Mesenchymal stem cell (in vitro differentiated cells and primary cell): ENCODE measurements at regions not wholly inside any gene's neighbourhood (a gene's known extent, or its start where the extent isn't known, plus 50 kb on each side); places are given as distances from the start of the nearest gene placed in this dataset.

Experiments used
- DNase-seq: peaks from one replicate; pipeline ENCODE4 v3.0.0-alpha.2; 2013
- H2AFZ ChIP-seq: one replicate; pipeline ENCODE4 v1.6.1; 2013; ENCODE audit warnings: low read depth, mild to moderate bottlenecking, control low read depth, inconsistent platforms, low read length, moderate library complexity
- H2AK5ac ChIP-seq: 2 replicates; pipeline ENCODE4 v1.6.1; 2013; ENCODE audit warnings: low read length, moderate library complexity, mild to moderate bottlenecking, inconsistent platforms; ENCODE audit not compliant: severe bottlenecking
- H2BK120ac ChIP-seq: one replicate; pipeline ENCODE4 v1.6.1; 2013; ENCODE audit warnings: low read depth, mild to moderate bottlenecking, inconsistent platforms, low read length, moderate library complexity
- H2BK12ac ChIP-seq, 2 experiments: one replicate each; pipeline ENCODE4 v1.6.1; 2013; ENCODE audit warnings: inconsistent platforms in 2 of 2, low read length in 2 of 2, mild to moderate bottlenecking in 2 of 2, moderate library complexity in 2 of 2, control low read depth in 1 of 2
- H2BK15ac ChIP-seq: one replicate; pipeline ENCODE4 v1.6.1; 2013; ENCODE audit warnings: mild to moderate bottlenecking, low read depth, inconsistent platforms; ENCODE audit not compliant: poor library complexity, severe bottlenecking
- H2BK5ac ChIP-seq: 2 replicates; pipeline ENCODE4 v1.6.1; 2013; ENCODE audit warnings: low read depth, mild to moderate bottlenecking, low read length, control low read depth, inconsistent platforms; ENCODE audit not compliant: poor library complexity, severe bottlenecking
- H3K14ac ChIP-seq, 2 experiments: one replicate each; pipeline ENCODE4 v1.6.1; 2013; ENCODE audit warnings: inconsistent platforms in 2 of 2, low read length in 2 of 2, control low read depth in 1 of 2, mild to moderate bottlenecking in 1 of 2, moderate library complexity in 1 of 2
- H3K18ac ChIP-seq, 2 experiments: one replicate each; pipeline ENCODE4 v1.6.1; 2013; ENCODE audit warnings: inconsistent platforms in 2 of 2, low read length in 2 of 2, control low read depth in 1 of 2, low read depth in 1 of 2, mild to moderate bottlenecking in 1 of 2
- H3K23ac ChIP-seq, 2 experiments: one replicate each; pipeline ENCODE4 v1.6.1; 2013; ENCODE audit warnings: inconsistent platforms in 2 of 2, low read length in 2 of 2, mild to moderate bottlenecking in 2 of 2, moderate library complexity in 2 of 2, control low read depth in 1 of 2
- H3K27ac ChIP-seq: 2 replicates; pipeline ENCODE4 v1.5.1; 2013; ENCODE audit warnings: mild to moderate bottlenecking, moderate library complexity, low read length, control low read depth, inconsistent platforms; ENCODE audit not compliant: poor library complexity, severe bottlenecking
- H3K27me3 ChIP-seq, 2 experiments: 2 replicates each; pipeline versions ENCODE4 v1.6.1 to v1.7.0; 2013; ENCODE audit warnings: low read length in 2 of 2, mild to moderate bottlenecking in 2 of 2, moderate library complexity in 2 of 2, control low read depth in 1 of 2, inconsistent platforms in 1 of 2; ENCODE audit not compliant: control insufficient read depth in 1 of 2, insufficient read depth in 1 of 2
- H3K36me3 ChIP-seq, 2 experiments: 2 replicates each; pipeline versions ENCODE4 v1.6.1 to v1.7.0; 2013; ENCODE audit warnings: low read length in 2 of 2, control low read depth in 1 of 2, inconsistent platforms in 1 of 2, low read depth in 1 of 2, mild to moderate bottlenecking in 1 of 2; ENCODE audit not compliant: insufficient read depth in 2 of 2, control insufficient read depth in 1 of 2
- H3K4ac ChIP-seq, 2 experiments: one replicate each; pipeline ENCODE4 v1.6.1; 2013; ENCODE audit warnings: inconsistent platforms in 2 of 2, low read length in 2 of 2, mild to moderate bottlenecking in 2 of 2, moderate library complexity in 2 of 2, control low read depth in 1 of 2, low read depth in 1 of 2
- H3K4me1 ChIP-seq: 2 replicates; pipeline ENCODE4 v1.6.1; 2013; ENCODE audit warnings: low read depth, low read length, control low read depth; ENCODE audit not compliant: control insufficient read depth, insufficient read depth
- H3K4me2 ChIP-seq: 2 replicates; pipeline ENCODE4 v1.6.1; 2013; ENCODE audit warnings: low read length, mild to moderate bottlenecking, inconsistent platforms; ENCODE audit not compliant: poor library complexity, severe bottlenecking
- H3K4me3 ChIP-seq, 2 experiments: 2 replicates each; pipeline versions ENCODE4 v1.5.1 to v1.7.0; 2013; ENCODE audit warnings: low read length in 2 of 2, mild to moderate bottlenecking in 2 of 2, control low read depth in 1 of 2, low read depth in 1 of 2; ENCODE audit not compliant: insufficient read depth in 1 of 2
- H3K79me1 ChIP-seq: replicated peaks from 2 replicates; pipeline ENCODE4 v1.6.1; 2013; ENCODE audit warnings: mild to moderate bottlenecking, control low read depth, low read length, inconsistent platforms; ENCODE audit not compliant: poor library complexity, severe bottlenecking
- H3K9ac ChIP-seq: 2 replicates; pipeline ENCODE4 v1.7.0; 2013; ENCODE audit warnings: mild to moderate bottlenecking, low read length, moderate library complexity
- H3K9me3 ChIP-seq: 2 replicates; pipeline ENCODE4 v1.7.0; 2013; ENCODE audit warnings: mild to moderate bottlenecking, low read length; ENCODE audit not compliant: control insufficient read depth
- H4K8ac ChIP-seq: one replicate; pipeline ENCODE4 v1.6.1; 2013; ENCODE audit warnings: inconsistent platforms, mild to moderate bottlenecking, low read length, moderate library complexity
- H4K91ac ChIP-seq: one replicate; pipeline ENCODE4 v1.6.1; 2013; ENCODE audit warnings: mild to moderate bottlenecking, low read length, inconsistent platforms
- WGBS: methylation state at CpG from one replicate; pipeline ENCODE4 v1.1.7; 2013; ENCODE audit warnings: mixed read lengths; 5-methylcytosine and 5-hydroxymethylcytosine counted together

DNA sequence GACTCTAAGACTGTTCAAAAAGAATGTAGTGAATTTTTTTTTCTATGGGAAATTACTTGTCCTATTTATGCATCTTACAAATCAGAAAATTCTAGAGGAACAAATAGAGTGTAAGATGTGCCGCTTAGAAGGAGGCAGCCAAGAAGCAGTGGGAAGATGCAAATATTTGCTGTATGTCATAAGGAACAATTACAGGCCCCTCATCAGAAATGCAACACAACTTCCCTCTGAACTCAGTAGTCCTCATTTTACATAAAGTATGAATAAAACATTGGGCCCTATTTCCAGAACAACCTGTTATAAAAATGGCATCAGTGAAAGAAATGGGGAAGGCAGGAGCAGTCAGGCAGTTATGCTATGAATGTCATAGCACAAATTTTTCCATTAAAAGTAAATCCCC is 50.7 kb upstream of the SCG2 start:
- no peak for DNase-seq
- no peaks in the 10 kb centered on the region for H3K4me1 ChIP-seq
- H3K4ac ChIP-seq, result no peak overlapping the region
- no peak overlapping the region for H3K14ac ChIP-seq
- no peak overlapping the region for H2AK5ac ChIP-seq
- no peak overlapping the region for H3K9ac ChIP-seq
- no peak overlapping the region for H3K4me3 ChIP-seq
- no peaks in the 10 kb centered on the region for H3K9me3 ChIP-seq
- no peak overlapping the region for H2BK15ac ChIP-seq
- H3K27me3 ChIP-seq, result no peaks in the 10 kb centered on the region
- H4K91ac ChIP-seq, result no peak overlapping the region
- H3K23ac ChIP-seq, result no peak overlapping the region
- no peak overlapping the region for H2BK120ac ChIP-seq
- H2AFZ ChIP-seq, result no peak overlapping the region
- no peaks in the 10 kb centered on the region for H3K79me1 ChIP-seq
- no peaks in the 10 kb centered on the region for H3K36me3 ChIP-seq
- H3K4me2 ChIP-seq, result no peak overlapping the region
- no peak overlapping the region for H2BK12ac ChIP-seq
- no peak overlapping the region for H3K27ac ChIP-seq
- no peak overlapping the region for H3K18ac ChIP-seq
- WGBS, result no CpG with 5 or more reads among the region's 1 CpG
- H4K8ac ChIP-seq, result no peak overlapping the region
- no peak overlapping the region for H2BK5ac ChIP-seq

DNA sequence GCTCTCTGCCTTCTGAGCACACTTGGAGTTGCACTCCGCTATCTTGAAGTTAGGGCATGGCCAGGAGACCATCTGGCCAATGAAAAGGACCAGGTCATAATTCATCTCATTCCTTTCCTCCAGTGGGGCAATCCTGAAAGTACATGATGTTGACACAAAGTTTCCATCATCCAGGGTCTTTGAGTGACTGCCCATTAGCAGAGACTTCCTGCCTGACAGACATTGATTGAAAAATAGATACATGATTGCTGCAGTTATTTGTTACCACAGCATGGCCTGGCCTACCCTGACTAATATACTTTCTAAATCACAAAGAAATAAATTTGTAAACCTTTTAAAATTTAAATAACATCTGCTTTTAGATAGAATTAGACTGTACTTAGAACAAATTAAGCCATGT is 50.0 kb upstream of the SCG2 start:
- no peak overlapping the region for H2BK15ac ChIP-seq
- H3K4me1 ChIP-seq, result peaks cover 1% of the 10 kb centered on the region
- no peak overlapping the region for H2BK12ac ChIP-seq
- no peak overlapping the region for H3K4ac ChIP-seq
- H3K4me2 ChIP-seq, result no peak overlapping the region
- no peak for DNase-seq
- no peak overlapping the region for H3K14ac ChIP-seq
- 100% methylated on average over 1 of the region's 1 CpG for WGBS
- H3K27me3 ChIP-seq, result peaks cover 0 to 3% of the 10 kb centered on the region in 2 experiments
- H4K91ac ChIP-seq, result no peak overlapping the region
- no peak overlapping the region for H2BK5ac ChIP-seq
- H2AFZ ChIP-seq, result no peak overlapping the region
- H3K9ac ChIP-seq, result no peak overlapping the region
- no peak overlapping the region for H3K18ac ChIP-seq
- no peak overlapping the region for H2BK120ac ChIP-seq
- H3K79me1 ChIP-seq, result no peaks in the 10 kb centered on the region
- no peak overlapping the region for H3K27ac ChIP-seq
- H3K9me3 ChIP-seq, result no peaks in the 10 kb centered on the region
- no peak overlapping the region for H2AK5ac ChIP-seq
- no peak overlapping the region for H4K8ac ChIP-seq
- no peak overlapping the region for H3K4me3 ChIP-seq
- H3K36me3 ChIP-seq, result no peaks in the 10 kb centered on the region
- no peak overlapping the region for H3K23ac ChIP-seq
